PC-9 (cell line): ENCODE measurements at regions not wholly inside any gene's neighbourhood (a gene's known extent, or its start where the extent isn't known, plus 50 kb on each side); places are given as distances from the start of the nearest gene placed in this dataset.

Experiments
- BruUV-seq: library from RNA; stranded (reverse); fragments of 400-500 nt; replicated peaks from 2 replicates; lab custom pipeline; 2021; lab: Mats Ljungman, UMichigan
- CTCF ChIA-PET: fragments of 300-600 bp; sonication (Branson Sonifier 250); formaldehyde crosslinking; loops from one replicate; lab custom pipeline; 2022; ENCODE audit warnings: antibody characterized with exemption; lab: Charles Lee
- POLR2A ChIA-PET: fragments of 300-600 bp; sonication (Branson Sonifier 250); formaldehyde crosslinking; loops from one replicate; lab custom pipeline; 2022; ENCODE audit warnings: antibody characterized with exemption; ENCODE audit not compliant: unreplicated experiment; lab: Charles Lee
- DNase-seq, 2 experiments: peaks; one replicate each; pipeline versions ENCODE4 v3.0.0 to v3.0.0-alpha.2; 2015 to 2022; ENCODE audit warnings: mixed read lengths in 1 of 2
- H2AFZ ChIP-seq: fragments of 200-600 bp; sonication (generic); 2 replicates; pipeline ENCODE4 v1.8.1; 2017; ENCODE audit warnings: antibody characterized with exemption
- H3F3A ChIP-seq: fragments of 200-600 bp; sonication (generic); 2 replicates; pipeline ENCODE4 v1.8.1; 2017; ENCODE audit warnings: antibody characterized with exemption, mild to moderate bottlenecking, low read depth; ENCODE audit not compliant: insufficient read depth
- H3K27ac ChIP-seq: fragments of 200-600 bp; sonication (generic); 2 replicates; pipeline ENCODE4 v1.6.1; 2016; ENCODE audit warnings: mixed run types
- H3K27me3 ChIP-seq: fragments of 200-600 bp; sonication (generic); 2 replicates; pipeline ENCODE4 v1.6.1; 2016; ENCODE audit warnings: low read depth, mixed run types; ENCODE audit not compliant: insufficient read depth
- H3K36me3 ChIP-seq: fragments of 200-600 bp; sonication (generic); 2 replicates; pipeline ENCODE4 v1.6.1; 2016; ENCODE audit warnings: low read depth, mixed run types
- H3K4me1 ChIP-seq: fragments of 200-600 bp; sonication (generic); replicated peaks from 2 replicates; pipeline ENCODE4 v1.6.1; 2016; ENCODE audit warnings: mixed run types; ENCODE audit not compliant: insufficient read depth
- H3K4me2 ChIP-seq: fragments of 200-600 bp; sonication (generic); 2 replicates; pipeline ENCODE4 v1.6.1; 2017; ENCODE audit warnings: mixed run types
- H3K4me3 ChIP-seq: fragments of 200-600 bp; sonication (generic); 2 replicates; pipeline ENCODE4 v1.6.1; 2016; ENCODE audit warnings: mixed run types
- H3K79me2 ChIP-seq: fragments of 200-600 bp; sonication (generic); 2 replicates; pipeline ENCODE4 v1.6.1; 2017; ENCODE audit warnings: low read depth, mixed run types
- H3K9me2 ChIP-seq: fragments of 200-600 bp; sonication (generic); 2 replicates; pipeline ENCODE4 v1.8.1; 2017; ENCODE audit warnings: mild to moderate bottlenecking; ENCODE audit not compliant: insufficient read depth
- H3K9me3 ChIP-seq: fragments of 200-600 bp; sonication (generic); 2 replicates; pipeline ENCODE4 v1.8.1; 2016; ENCODE audit warnings: low read depth; ENCODE audit not compliant: insufficient read depth
- H4K20me1 ChIP-seq: fragments of 200-600 bp; sonication (generic); 2 replicates; pipeline ENCODE4 v1.8.1; 2017; ENCODE audit not compliant: insufficient read depth
- CTCF ChIP-seq: fragments of 200-600 bp; sonication (generic); conservative IDR thresholded peaks from 2 replicates; pipeline ENCODE4 v1.6.1; 2017; ENCODE audit warnings: mixed run types, antibody characterized with exemption, mild to moderate bottlenecking, moderate library complexity
- EZH2 ChIP-seq: fragments of 200-600 bp; sonication (generic); IDR thresholded peaks from 2 replicates; pipeline ENCODE4 v1.8.0; 2017; ENCODE audit warnings: antibody characterized with exemption, low read depth
- intact Hi-C: fragments of 100-400 bp; cut with micrococcal nuclease; formaldehyde crosslinking; loops from one replicate; pipeline ENCODE4 v1.10.0; 2022; ENCODE audit not compliant: unreplicated experiment

DNA sequence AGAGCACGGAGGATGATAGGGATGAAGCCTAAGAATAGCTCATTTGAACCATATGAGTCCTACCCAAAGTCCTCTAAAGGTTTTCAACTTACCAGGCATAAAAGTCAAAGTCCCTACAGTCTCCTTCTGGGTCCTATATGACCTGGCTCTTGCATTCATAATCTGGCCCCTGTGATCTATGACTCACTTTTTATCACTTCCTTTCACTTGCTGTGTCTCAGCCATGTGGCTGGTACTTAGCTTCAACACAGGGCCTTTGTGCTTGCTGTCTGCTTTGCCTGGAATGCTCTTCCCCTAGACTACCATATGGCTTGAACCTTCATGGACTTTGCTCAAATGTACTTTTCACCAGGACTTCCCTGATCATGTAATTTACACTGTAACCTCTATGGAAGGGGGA lies 137.6 kb upstream of the TMTC1 start:
- TF ChIP-seq CTCF (no peak), EZH2 (no peak)
- H3K27ac ChIP-seq: no peak overlapping the region
- H3K4me2 ChIP-seq: no peak overlapping the region
- no peak overlapping the region for H3K4me3 ChIP-seq
- BruUV-seq: no TSS peak
- no peaks in the 10 kb centered on the region; the same call in 1 of the 2 replicates for H3F3A ChIP-seq
- CTCF ChIA-PET: no interaction called here
- no peaks in the 10 kb centered on the region for H3K36me3 ChIP-seq
- POLR2A ChIA-PET: no interaction called here
- intact Hi-C loops: no loop called here
- H3K9me2 ChIP-seq: no peaks in the 10 kb centered on the region
- H2AFZ ChIP-seq: no peak overlapping the region
- H3K9me3 ChIP-seq: no peaks in the 10 kb centered on the region
- no peaks in the 10 kb centered on the region for H3K27me3 ChIP-seq
- no peaks in the 10 kb centered on the region for H4K20me1 ChIP-seq
- H3K4me1 ChIP-seq: no peaks in the 10 kb centered on the region
- H3K79me2 ChIP-seq: no peaks in the 10 kb centered on the region
- no peak for DNase-seq

GRCh38 chr12:29908157-29908556 lies 124.4 kb upstream of the TMTC1 start:
- H2AFZ ChIP-seq: no peak overlapping the region
- DNase-seq: no peak
- no peaks in the 10 kb centered on the region for H3K9me2 ChIP-seq
- no peaks in the 10 kb centered on the region for H3F3A ChIP-seq
- H3K36me3 ChIP-seq: no peaks in the 10 kb centered on the region
- no peaks in the 10 kb centered on the region for H3K27me3 ChIP-seq
- BruUV-seq: no TSS peak
- no peaks in the 10 kb centered on the region for H3K9me3 ChIP-seq
- intact Hi-C loops: no loop called here
- ChIA-PET POLR2A (no interaction called here), CTCF (no interaction called here)
- no peak for TF ChIP-seq EZH2
- TF ChIP-seq CTCF: no peak
- H3K4me1 ChIP-seq: no peaks in the 10 kb centered on the region
- no peak overlapping the region for H3K4me3 ChIP-seq
- no peaks in the 10 kb centered on the region for H4K20me1 ChIP-seq
- no peaks in the 10 kb centered on the region for H3K79me2 ChIP-seq
- no peak overlapping the region for H3K4me2 ChIP-seq
- no peak overlapping the region for H3K27ac ChIP-seq

GRCh38 chr12:29907461-29907860 lies 123.7 kb upstream of the TMTC1 start:
- H4K20me1 ChIP-seq: no peaks in the 10 kb centered on the region
- no peak for TF ChIP-seq EZH2
- no peak for TF ChIP-seq CTCF
- H3K4me1 ChIP-seq: no peaks in the 10 kb centered on the region
- no peak overlapping the region for H3K27ac ChIP-seq
- no TSS peak for BruUV-seq
- no peak overlapping the region for H3K4me3 ChIP-seq
- H3K4me2 ChIP-seq: no peak overlapping the region
- H3K9me2 ChIP-seq: no peaks in the 10 kb centered on the region
- H3K27me3 ChIP-seq: no peaks in the 10 kb centered on the region
- H3K9me3 ChIP-seq: no peaks in the 10 kb centered on the region
- H3F3A ChIP-seq: no peaks in the 10 kb centered on the region
- no peak for DNase-seq
- no peaks in the 10 kb centered on the region for H3K79me2 ChIP-seq
- H3K36me3 ChIP-seq: no peaks in the 10 kb centered on the region
- ChIA-PET CTCF (no interaction called here), POLR2A (no interaction called here)
- H2AFZ ChIP-seq: no peak overlapping the region
- intact Hi-C loops: no loop called here
